CD8-positive, alpha-beta memory T cell (primary cell): ENCODE measurements at regions not wholly inside any gene's neighbourhood (a gene's known extent, or its start where the extent isn't known, plus 50 kb on each side); places are given as distances from the start of the nearest gene placed in this dataset.

ENCODE experiments used
- CTCF ChIA-PET: fragments of 350-600 bp; sonication (Branson Sonifier 250); formaldehyde crosslinking; loops from one replicate; lab custom pipeline; 2021; ENCODE audit warnings: antibody characterized with exemption; lab: Charles Lee
- POLR2A ChIA-PET: fragments of 350-600 bp; sonication (Branson Sonifier 250); formaldehyde crosslinking; loops from one replicate; lab custom pipeline; 2021; ENCODE audit warnings: antibody characterized with exemption; lab: Charles Lee
- DNase-seq, 5 donors: peaks; one replicate each; pipeline versions ENCODE4 v3.0.0 to v3.0.0-alpha.2; 2020 to 2022; ENCODE audit warnings: mixed read lengths in 1 of 5
- H3K27ac ChIP-seq: one replicate; pipeline ENCODE4 v1.7.0; 2013; ENCODE audit warnings: low read depth, mild to moderate bottlenecking, low read length, moderate library complexity
- H3K27me3 ChIP-seq: 2 replicates; pipeline ENCODE4 v1.7.0; 2013; ENCODE audit warnings: low read length, mild to moderate bottlenecking; ENCODE audit not compliant: insufficient read depth, poor library complexity, severe bottlenecking
- H3K36me3 ChIP-seq: 2 replicates; pipeline ENCODE4 v1.7.0; 2013; ENCODE audit warnings: mild to moderate bottlenecking, low read length, moderate library complexity; ENCODE audit not compliant: insufficient read depth
- H3K4me1 ChIP-seq: 2 replicates; pipeline ENCODE4 v1.7.0; 2013; ENCODE audit warnings: mild to moderate bottlenecking, low read length, moderate library complexity; ENCODE audit not compliant: insufficient read depth
- H3K4me3 ChIP-seq: 2 replicates; pipeline ENCODE4 v1.7.0; 2013; ENCODE audit warnings: mild to moderate bottlenecking, low read length
- H3K9me3 ChIP-seq: 2 replicates; pipeline ENCODE4 v1.7.0; 2013; ENCODE audit warnings: mild to moderate bottlenecking, low read length
- H3K27ac Mint-ChIP-seq, 8 donors: one replicate each; pipeline ENCODE4 v1.8.0; 2020 to 2021; ENCODE audit warnings: mixed read lengths in 8 of 8, mild to moderate bottlenecking in 6 of 8, inconsistent platforms in 3 of 8, moderate library complexity in 3 of 8
- H3K27me3 Mint-ChIP-seq, 2 donors: one replicate each; pipeline ENCODE4 v1.8.0; 2020 to 2021; ENCODE audit warnings: mixed read lengths in 2 of 2, mild to moderate bottlenecking in 1 of 2, moderate library complexity in 1 of 2
- H3K36me3 Mint-ChIP-seq, 3 donors: one replicate each; pipeline ENCODE4 v1.8.0; 2020 to 2021; ENCODE audit warnings: mixed read lengths in 3 of 3, inconsistent platforms in 1 of 3, mild to moderate bottlenecking in 1 of 3
- H3K4me1 Mint-ChIP-seq, 3 donors: one replicate each; pipeline ENCODE4 v1.8.0; 2020 to 2021; ENCODE audit warnings: mixed read lengths in 3 of 3, inconsistent platforms in 1 of 3, mild to moderate bottlenecking in 1 of 3
- H3K4me3 Mint-ChIP-seq, 7 donors: one replicate each; pipeline ENCODE4 v1.8.0; 2020 to 2021; ENCODE audit warnings: mixed read lengths in 7 of 7, mild to moderate bottlenecking in 6 of 7, moderate library complexity in 4 of 7, inconsistent platforms in 2 of 7
- H3K9me3 Mint-ChIP-seq, 5 donors: one replicate each; pipeline ENCODE4 v1.8.0; 2020 to 2022; ENCODE audit warnings: mixed read lengths in 5 of 5, mild to moderate bottlenecking in 3 of 5, moderate library complexity in 2 of 5, inconsistent platforms in 1 of 5

DNA sequence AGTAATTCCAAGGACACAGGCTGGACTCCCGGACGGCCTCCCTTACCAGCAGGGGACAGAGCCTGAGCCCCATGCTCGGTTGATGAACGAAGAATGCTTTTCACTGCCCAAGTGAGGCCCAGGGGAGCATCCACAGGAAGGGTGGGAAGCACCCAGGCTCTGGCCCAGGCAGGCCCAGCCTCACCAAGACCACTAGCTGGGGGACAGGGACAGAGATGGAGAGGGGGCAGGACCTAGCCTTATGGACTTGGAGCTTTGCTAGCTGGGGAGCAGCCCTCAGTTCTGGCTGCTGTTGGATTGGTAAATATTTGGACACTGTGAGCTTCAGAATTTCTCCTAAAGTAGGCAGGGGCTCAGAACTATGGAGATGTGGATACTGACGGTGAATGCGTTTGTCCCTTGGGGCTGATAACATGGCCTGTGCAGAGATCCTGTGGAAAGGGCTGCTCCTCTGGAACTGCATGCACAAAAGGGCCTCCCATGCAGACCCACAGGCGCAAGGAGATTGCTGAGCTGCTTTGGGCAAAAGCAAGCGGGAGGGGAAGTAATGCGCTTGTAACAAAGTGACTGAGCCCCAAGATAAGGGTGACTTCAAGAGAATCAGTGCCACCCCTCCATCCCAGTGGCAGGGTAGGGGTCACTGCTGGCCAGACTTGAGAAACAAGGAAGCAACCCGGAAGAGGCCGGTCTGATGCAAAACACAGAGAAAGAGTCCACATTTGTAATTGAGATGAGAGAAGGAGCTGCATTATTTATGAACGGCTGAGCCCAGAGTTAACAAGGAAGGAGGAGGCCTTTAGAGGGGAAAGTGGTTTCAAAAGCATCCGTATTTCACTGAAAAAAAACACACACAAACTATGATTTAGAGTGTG is 70.1 kb upstream of the MEF2A start:
- Mint-ChIP-seq H3K27ac (peak overlapping the region in 1 of 8 donors; percentile 53), H3K27me3 (peaks cover 0 to 28% of the 10 kb centered on the region in 2 donors), H3K4me3 (no peak overlapping the region), H3K4me1 (peaks cover 4 to 7% (median 5%) of the 10 kb centered on the region in 3 donors), H3K9me3 (no peaks in the 10 kb centered on the region), H3K36me3 (no peaks in the 10 kb centered on the region)
- POLR2A ChIA-PET: no interaction called here
- Histone ChIP-seq H3K4me1 (peaks cover 16% of the 10 kb centered on the region), H3K27me3 (no peaks in the 10 kb centered on the region), H3K36me3 (no peaks in the 10 kb centered on the region), H3K4me3 (no peak overlapping the region), H3K9me3 (no peaks in the 10 kb centered on the region), H3K27ac (no peak overlapping the region)
- CTCF ChIA-PET: no interaction called here
- no peak for DNase-seq

DNA sequence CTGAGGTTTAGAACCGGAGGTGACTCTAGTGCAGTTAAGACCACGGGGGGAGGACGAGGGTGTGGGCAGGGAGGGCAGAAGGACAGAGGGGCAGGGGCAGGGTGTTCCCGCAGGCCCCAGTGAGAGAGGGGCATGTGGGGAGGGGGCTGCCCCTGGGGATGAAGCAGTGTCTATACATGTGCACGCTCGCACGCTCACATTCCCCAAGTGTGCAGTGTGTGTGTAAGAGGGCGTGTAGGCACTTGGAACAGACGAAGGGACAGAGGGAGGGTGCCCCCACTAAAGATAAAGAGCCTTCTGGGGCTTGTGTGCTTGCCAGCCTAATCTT is 69.5 kb upstream of the MEF2A start:
- H3K4me1 ChIP-seq: peaks cover 20% of the 10 kb centered on the region
- peaks cover 0 to 26% of the 10 kb centered on the region in 2 donors for H3K27me3 Mint-ChIP-seq
- H3K36me3 Mint-ChIP-seq: no peaks in the 10 kb centered on the region
- no peaks in the 10 kb centered on the region for H3K27me3 ChIP-seq
- H3K9me3 ChIP-seq: no peaks in the 10 kb centered on the region
- H3K4me3 Mint-ChIP-seq: no peak overlapping the region
- ChIA-PET CTCF (no interaction called here), POLR2A (no interaction called here)
- H3K4me3 ChIP-seq: no peak overlapping the region
- H3K27ac ChIP-seq: no peak overlapping the region
- H3K9me3 Mint-ChIP-seq: no peaks in the 10 kb centered on the region
- peak overlapping the region in 1 of 8 donors; percentile 53 for H3K27ac Mint-ChIP-seq
- H3K4me1 Mint-ChIP-seq: peaks cover 4 to 7% (median 5%) of the 10 kb centered on the region in 3 donors
- H3K36me3 ChIP-seq: no peaks in the 10 kb centered on the region
- DNase-seq: no peak

DNA sequence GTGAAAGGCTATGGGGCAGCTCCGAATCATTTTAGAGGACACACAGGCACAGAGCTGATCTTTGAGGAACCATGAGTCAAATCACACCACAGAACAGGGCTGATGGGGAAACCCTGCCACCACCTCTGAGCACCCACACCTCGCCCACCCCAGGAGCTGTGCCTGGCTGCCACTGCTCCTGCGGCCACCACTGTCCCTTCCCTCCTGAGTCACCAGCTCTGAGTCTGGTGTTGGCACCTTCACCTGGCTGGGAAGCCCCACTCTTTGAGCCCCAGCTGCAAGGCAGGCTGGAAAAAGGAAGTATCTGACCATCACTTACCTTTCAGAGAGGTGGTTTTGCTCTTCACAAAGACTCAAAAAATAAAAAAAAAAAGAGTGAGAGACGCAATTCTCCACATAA is 63.6 kb upstream of the MEF2A start:
- CTCF ChIA-PET: interaction anchor here (1.2 to 2.2 kb wide), 3 partner anchors 8 to 229 kb away, joined by 3 to 5 read pairs (median 4); no protein-coding TSS in a partner anchor
- POLR2A ChIA-PET: no interaction called here
- no peaks in the 10 kb centered on the region for H3K9me3 Mint-ChIP-seq
- Histone ChIP-seq H3K27ac (no peak overlapping the region), H3K36me3 (no peaks in the 10 kb centered on the region), H3K9me3 (no peaks in the 10 kb centered on the region), H3K4me3 (no peak overlapping the region), H3K4me1 (peaks cover 7% of the 10 kb centered on the region), H3K27me3 (no peaks in the 10 kb centered on the region)
- no peak overlapping the region for H3K4me3 Mint-ChIP-seq
- no peaks in the 10 kb centered on the region for H3K36me3 Mint-ChIP-seq
- peak overlapping the region in 1 of 8 donors; percentile 27 for H3K27ac Mint-ChIP-seq
- peaks cover 5 to 39% of the 10 kb centered on the region in 2 donors for H3K27me3 Mint-ChIP-seq
- H3K4me1 Mint-ChIP-seq: peaks cover 2 to 15% (median 9%) of the 10 kb centered on the region in 3 donors
- no peak for DNase-seq

DNA sequence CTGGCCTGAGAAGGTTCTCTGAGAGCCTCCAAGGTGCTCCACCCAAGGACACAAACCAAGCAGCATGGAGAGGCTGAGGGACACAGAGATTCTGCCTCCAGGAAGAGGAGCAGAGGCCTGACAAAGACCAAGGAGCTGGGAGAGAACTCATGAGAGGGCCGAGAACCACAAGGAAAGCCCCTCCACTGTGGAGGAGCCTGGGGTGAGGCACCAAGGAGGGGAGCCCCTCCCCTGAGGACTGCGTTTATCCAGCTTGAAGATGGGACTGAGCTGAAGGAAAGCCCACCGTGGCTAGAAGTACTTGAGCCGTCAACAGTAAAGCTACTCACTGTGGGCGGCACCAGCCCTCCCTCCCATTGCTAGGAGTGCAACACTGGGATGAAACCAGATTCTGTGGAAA is 63.1 kb upstream of the MEF2A start:
- H3K27ac Mint-ChIP-seq: peak overlapping the region in 1 of 8 donors; percentile 27
- H3K27me3 ChIP-seq: no peaks in the 10 kb centered on the region
- no peak overlapping the region for H3K27ac ChIP-seq
- no peak for DNase-seq
- H3K4me1 Mint-ChIP-seq: peaks cover 2 to 15% (median 9%) of the 10 kb centered on the region in 3 donors
- POLR2A ChIA-PET: no interaction called here
- no peak overlapping the region for H3K4me3 Mint-ChIP-seq
- no peaks in the 10 kb centered on the region for H3K36me3 Mint-ChIP-seq
- no peaks in the 10 kb centered on the region for H3K9me3 ChIP-seq
- H3K27me3 Mint-ChIP-seq: peaks cover 5 to 39% of the 10 kb centered on the region in 2 donors
- no peaks in the 10 kb centered on the region for H3K9me3 Mint-ChIP-seq
- CTCF ChIA-PET: interaction anchor here (1.2 to 2.2 kb wide), 3 partner anchors 8 to 230 kb away, joined by 3 to 5 read pairs (median 4); no protein-coding TSS in a partner anchor
- H3K36me3 ChIP-seq: no peaks in the 10 kb centered on the region
- H3K4me3 ChIP-seq: no peak overlapping the region
- H3K4me1 ChIP-seq: peaks cover 7% of the 10 kb centered on the region

DNA sequence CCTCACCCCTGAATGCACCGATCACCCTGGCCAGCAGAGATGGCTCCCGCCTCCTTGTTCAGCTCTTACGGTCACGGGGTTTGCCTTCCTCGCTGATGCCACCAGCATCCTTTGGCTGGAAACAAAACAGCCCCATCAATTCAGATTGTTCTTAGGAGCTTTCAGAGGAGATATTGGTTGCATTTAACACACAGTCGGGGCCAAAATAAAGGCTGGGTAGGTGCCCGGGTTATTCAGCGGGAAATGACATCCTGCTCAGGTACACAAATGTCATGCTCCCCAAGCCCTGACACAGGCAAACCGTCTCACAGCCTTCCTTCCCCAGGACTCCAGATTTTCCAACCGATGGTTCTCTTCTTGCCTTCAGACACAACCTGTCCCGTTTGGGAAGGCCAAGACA is 62.4 kb upstream of the MEF2A start:
- Histone ChIP-seq H3K36me3 (no peaks in the 10 kb centered on the region), H3K27ac (no peak overlapping the region), H3K4me3 (no peak overlapping the region), H3K4me1 (peaks cover 7% of the 10 kb centered on the region), H3K9me3 (no peaks in the 10 kb centered on the region), H3K27me3 (no peaks in the 10 kb centered on the region)
- H3K36me3 Mint-ChIP-seq: no peaks in the 10 kb centered on the region
- no peak for DNase-seq
- no peak overlapping the region for H3K4me3 Mint-ChIP-seq
- no peak overlapping the region for H3K27ac Mint-ChIP-seq
- H3K27me3 Mint-ChIP-seq: peaks cover 5 to 36% of the 10 kb centered on the region in 2 donors
- ChIA-PET POLR2A (no interaction called here), CTCF (interaction anchor here (2.0 kb wide), 1 partner anchor 231 kb away, joined by 4 read pairs; no protein-coding TSS in a partner anchor)
- H3K4me1 Mint-ChIP-seq: peaks cover 2 to 15% (median 9%) of the 10 kb centered on the region in 3 donors
- H3K9me3 Mint-ChIP-seq: no peaks in the 10 kb centered on the region

DNA sequence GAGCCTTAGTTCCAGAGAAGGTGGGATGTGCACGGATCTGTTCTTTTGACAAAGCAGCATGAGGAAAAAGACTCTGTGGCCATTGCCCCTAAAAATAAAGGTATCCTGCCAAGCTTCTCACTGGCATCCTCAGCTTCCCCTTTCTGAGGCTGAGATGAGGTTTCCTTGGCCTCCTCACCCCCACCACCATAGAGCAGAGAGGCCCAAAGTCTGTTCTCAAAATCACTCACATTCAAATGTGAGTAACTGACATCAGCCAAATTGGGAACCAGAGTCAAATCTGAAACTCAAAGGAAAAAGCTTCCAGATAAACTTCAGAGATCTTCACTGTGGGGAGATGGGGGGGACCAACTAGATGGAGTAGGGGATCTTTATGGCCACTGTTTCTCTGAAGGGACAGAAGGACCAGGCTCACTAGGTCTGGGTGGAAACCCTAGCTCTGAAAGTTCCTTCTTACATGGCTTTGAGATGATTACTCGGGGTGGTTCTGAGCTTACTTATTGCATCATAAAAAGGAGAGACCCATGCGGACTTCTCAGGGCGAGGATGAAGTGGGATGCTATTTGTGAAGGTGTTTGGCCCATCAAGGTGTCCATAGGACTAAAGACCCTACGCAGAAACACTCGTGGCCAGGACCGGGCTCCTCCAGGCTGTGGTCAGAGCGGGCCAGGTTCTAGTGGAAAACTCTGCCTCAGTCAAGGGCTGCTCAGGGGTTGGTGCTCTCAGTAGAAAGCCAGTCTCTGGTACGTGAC is 61.5 kb upstream of the MEF2A start:
- peak overlapping the region in 1 of 8 donors; percentile 38 for H3K27ac Mint-ChIP-seq
- H3K4me3 ChIP-seq: no peak overlapping the region
- no peak for DNase-seq
- no peaks in the 10 kb centered on the region for H3K36me3 Mint-ChIP-seq
- peaks cover 2 to 15% (median 9%) of the 10 kb centered on the region in 3 donors for H3K4me1 Mint-ChIP-seq
- H3K27me3 Mint-ChIP-seq: peaks cover 5 to 30% of the 10 kb centered on the region in 2 donors
- peaks cover 7% of the 10 kb centered on the region for H3K4me1 ChIP-seq
- H3K9me3 Mint-ChIP-seq: no peaks in the 10 kb centered on the region
- CTCF ChIA-PET: no interaction called here
- H3K36me3 ChIP-seq: no peaks in the 10 kb centered on the region
- H3K27me3 ChIP-seq: no peaks in the 10 kb centered on the region
- H3K9me3 ChIP-seq: no peaks in the 10 kb centered on the region
- POLR2A ChIA-PET: no interaction called here
- no peak overlapping the region for H3K27ac ChIP-seq
- H3K4me3 Mint-ChIP-seq: no peak overlapping the region

DNA sequence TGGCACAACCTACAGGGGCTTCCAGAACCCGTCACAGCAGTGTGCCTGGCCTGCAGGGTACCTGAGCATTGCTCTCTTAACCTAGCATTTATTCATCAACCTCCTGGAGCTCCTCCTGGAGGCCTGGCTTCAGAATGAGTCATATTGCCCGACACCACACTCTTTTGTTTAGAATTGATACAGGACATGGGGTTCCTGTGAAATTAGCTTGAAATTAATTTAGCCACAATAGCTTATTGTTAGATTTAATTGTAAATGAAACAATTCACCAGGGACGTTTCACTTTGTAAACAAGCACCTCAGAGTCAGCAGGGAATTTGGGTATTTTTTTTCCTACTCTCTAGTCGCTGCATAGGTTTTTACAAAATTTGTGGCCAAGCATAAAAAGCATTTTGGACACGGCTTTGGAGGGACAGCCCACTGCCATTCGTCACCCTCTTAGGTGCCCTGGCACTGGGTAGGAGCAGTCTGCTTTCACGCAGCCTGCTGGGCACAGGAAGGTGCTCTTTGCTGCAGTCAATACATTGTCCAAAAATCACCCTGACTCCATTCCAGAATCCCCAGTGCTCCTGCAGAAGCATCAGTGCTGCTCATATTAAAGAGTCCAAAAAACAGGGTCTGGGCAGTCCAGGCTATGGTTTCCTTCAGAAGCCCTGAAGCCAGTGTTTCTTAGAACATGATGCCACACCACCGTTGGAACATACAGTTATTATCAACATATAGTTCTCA is 60.8 kb upstream of the MEF2A start:
- H3K36me3 ChIP-seq: no peaks in the 10 kb centered on the region
- Mint-ChIP-seq H3K4me3 (no peak overlapping the region), H3K27ac (no peak overlapping the region), H3K9me3 (no peaks in the 10 kb centered on the region), H3K4me1 (peaks cover 4 to 15% (median 9%) of the 10 kb centered on the region in 3 donors), H3K36me3 (no peaks in the 10 kb centered on the region), H3K27me3 (peaks cover 5 to 33% of the 10 kb centered on the region in 2 donors)
- POLR2A ChIA-PET: no interaction called here
- no peak overlapping the region for H3K4me3 ChIP-seq
- peaks cover 7% of the 10 kb centered on the region for H3K4me1 ChIP-seq
- no peaks in the 10 kb centered on the region for H3K27me3 ChIP-seq
- CTCF ChIA-PET: no interaction called here
- no peak overlapping the region for H3K27ac ChIP-seq
- H3K9me3 ChIP-seq: no peaks in the 10 kb centered on the region
- no peak for DNase-seq
